ENCODE measurements at regions not wholly inside any gene's neighbourhood (a gene's known extent, or its start where the extent isn't known, plus 50 kb on each side); places are given as distances from the start of the nearest gene placed in this dataset.

GRCh38 chr1:30492451-30492850, 230.9 kb downstream of the MATN1 start:
- ChIA-PET POLR2A (no interaction called here), CTCF (no interaction called here)
- no peak for DNase-seq (ENCODE audit: extremely low spot score)
- no peak for TF ChIP-seq CTCF (IDR thresholded peaks at IDR 0.05; ENCODE audit: control extremely low read depth, extremely low read depth, low read depth, missing control alignments)

- ChIA-PET POLR2A (no interaction called here), CTCF (no interaction called here)
- no peak for TF ChIP-seq CTCF (IDR thresholded peaks at IDR 0.05; ENCODE audit: control extremely low read depth, extremely low read depth, low read depth, missing control alignments)
- DNase-seq (ENCODE audit: extremely low spot score) = no peak
These were observed 231.6 kb downstream of the MATN1 start for GRCh38 chr1:30491831-30492230.

- no peak for DNase-seq (ENCODE audit: extremely low spot score)
- CTCF ChIA-PET = no interaction called here
- POLR2A ChIA-PET = no interaction called here
- no peak for TF ChIP-seq CTCF (IDR thresholded peaks at IDR 0.05; ENCODE audit: control extremely low read depth, extremely low read depth, low read depth, missing control alignments)
These were observed 232.8 kb downstream of the MATN1 start for GRCh38 chr1:30490554-30491053.

- POLR2A ChIA-PET = no interaction called here
- DNase-seq (ENCODE audit: extremely low spot score) = no peak
- no peak for TF ChIP-seq CTCF (IDR thresholded peaks at IDR 0.05; ENCODE audit: control extremely low read depth, extremely low read depth, low read depth, missing control alignments)
- CTCF ChIA-PET = no interaction called here
These were observed 233.5 kb downstream of the MATN1 start for GRCh38 chr1:30489737-30490389.

GRCh38 chr1:30488324-30488913, 235.0 kb downstream of the MATN1 start:
- CTCF ChIA-PET = no interaction called here
- no peak for DNase-seq (ENCODE audit: extremely low spot score)
- POLR2A ChIA-PET = no interaction called here
- TF ChIP-seq CTCF (IDR thresholded peaks at IDR 0.05; ENCODE audit: control extremely low read depth, extremely low read depth, low read depth, missing control alignments) = no peak

GRCh38 chr1:30487042-30487441, 236.3 kb downstream of the MATN1 start:
- CTCF ChIA-PET = no interaction called here
- no peak for DNase-seq (ENCODE audit: extremely low spot score)
- no peak for TF ChIP-seq CTCF (IDR thresholded peaks at IDR 0.05; ENCODE audit: control extremely low read depth, extremely low read depth, low read depth, missing control alignments)
- POLR2A ChIA-PET = no interaction called here

All from GM10248 (cell line).